Mesothelial cell of epicardium (in vitro differentiated cells): ENCODE measurements at regions not wholly inside any gene's neighbourhood (a gene's known extent, or its start where the extent isn't known, plus 50 kb on each side); places are given as distances from the start of the nearest gene placed in this dataset.

Source experiments
- DNase-seq, 2 experiments: peaks; one replicate each; pipeline ENCODE4 v3.0.0; 2021; ENCODE audit warnings: low spot score in 2 of 2; ENCODE audit not compliant: unreplicated experiment in 2 of 2
- H3K27ac Mint-ChIP-seq: 2 replicates; pipeline ENCODE4 v1.8.0; 2021; ENCODE audit warnings: mixed read lengths
- H3K27me3 Mint-ChIP-seq: 2 replicates; pipeline ENCODE4 v1.8.0; 2021; ENCODE audit warnings: low read depth, mixed read lengths
- H3K36me3 Mint-ChIP-seq: 2 replicates; pipeline ENCODE4 v1.8.0; 2021; ENCODE audit warnings: mixed read lengths
- H3K4me1 Mint-ChIP-seq: 2 replicates; pipeline ENCODE4 v1.8.0; 2021; ENCODE audit warnings: mixed read lengths
- H3K4me3 Mint-ChIP-seq: 2 replicates; pipeline ENCODE4 v1.8.0; 2021; ENCODE audit warnings: mild to moderate bottlenecking, moderate library complexity, mixed read lengths
- H3K9me3 Mint-ChIP-seq: 2 replicates; pipeline ENCODE4 v1.8.0; 2021; ENCODE audit warnings: mixed read lengths
- CTCF ChIP-seq: fragments of 200-600 bp; sonication (generic); IDR thresholded peaks from one replicate; pipeline ENCODE4 v1.5.0; 2021; ENCODE audit warnings: antibody characterized with exemption; ENCODE audit not compliant: unreplicated experiment

DNA sequence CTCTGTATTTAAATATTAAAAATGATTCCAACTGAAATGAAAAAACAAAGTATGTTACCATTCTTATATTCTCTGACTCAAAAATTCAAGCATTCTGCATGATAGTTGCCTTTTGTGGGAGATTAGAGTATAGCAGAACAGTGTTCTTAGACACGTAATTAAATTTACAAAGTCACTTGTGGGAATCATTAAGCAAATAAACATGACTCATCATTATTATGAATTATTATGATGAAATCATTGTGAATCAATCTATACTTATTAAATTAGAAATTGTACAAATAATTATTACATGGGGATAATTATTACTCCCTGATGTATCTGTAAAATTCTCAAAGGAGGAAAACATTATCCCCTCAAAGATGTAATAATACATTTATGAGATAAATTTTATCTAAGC, 358.9 kb upstream of the FSTL5 start:
- no peak overlapping the region for H3K27ac Mint-ChIP-seq
- H3K9me3 Mint-ChIP-seq: no peaks in the 10 kb centered on the region
- DNase-seq: no peak
- H3K36me3 Mint-ChIP-seq: no peaks in the 10 kb centered on the region
- no peaks in the 10 kb centered on the region for H3K4me1 Mint-ChIP-seq
- H3K27me3 Mint-ChIP-seq: no peaks in the 10 kb centered on the region
- no peak for TF ChIP-seq CTCF
- no peak overlapping the region for H3K4me3 Mint-ChIP-seq

DNA sequence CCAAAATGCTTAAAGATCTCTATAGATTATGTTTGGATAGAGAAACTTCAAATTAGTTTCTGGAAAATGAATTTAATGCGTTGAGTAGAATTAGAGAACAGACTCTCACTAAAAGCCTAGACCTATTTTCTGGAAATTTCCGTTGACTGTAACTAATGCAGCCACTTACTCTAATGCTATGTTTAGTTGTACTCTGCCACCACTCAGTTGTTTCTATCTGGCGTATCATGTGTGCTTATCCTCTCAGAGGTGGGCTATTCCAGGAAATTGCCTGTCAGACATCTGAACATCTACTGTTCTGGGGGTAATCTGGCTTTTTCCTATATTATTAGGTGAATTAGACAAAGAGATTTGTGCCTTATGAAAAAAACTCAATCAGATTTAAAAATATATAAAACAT, 347.1 kb upstream of the FSTL5 start:
- no peak for TF ChIP-seq CTCF
- no peaks in the 10 kb centered on the region for H3K27me3 Mint-ChIP-seq
- H3K27ac Mint-ChIP-seq: no peak overlapping the region
- DNase-seq: no peak
- H3K36me3 Mint-ChIP-seq: no peaks in the 10 kb centered on the region
- no peaks in the 10 kb centered on the region for H3K9me3 Mint-ChIP-seq
- no peak overlapping the region for H3K4me3 Mint-ChIP-seq
- H3K4me1 Mint-ChIP-seq: no peaks in the 10 kb centered on the region

DNA sequence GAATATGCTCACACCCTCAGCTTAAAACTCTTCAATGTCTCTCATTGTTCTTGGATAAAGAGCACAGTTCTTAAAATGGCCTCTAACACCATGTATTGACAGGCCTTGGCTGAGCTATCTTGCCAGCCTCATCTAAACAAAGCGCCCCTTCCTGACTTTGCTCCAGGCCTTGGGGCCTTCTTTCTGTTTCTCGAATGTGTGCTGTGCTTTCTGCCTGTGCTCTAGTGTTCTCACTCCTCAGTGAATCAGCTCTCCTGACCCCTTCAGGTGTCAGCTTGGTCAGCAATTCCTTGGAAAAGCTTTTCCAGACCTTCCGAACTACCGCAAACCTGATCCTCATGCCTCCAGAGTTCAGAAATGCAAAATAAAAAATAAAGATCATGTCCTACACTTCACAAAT, 346.3 kb upstream of the FSTL5 start:
- TF ChIP-seq CTCF: no peak
- H3K27me3 Mint-ChIP-seq: peaks cover under 1% of the 10 kb centered on the region
- H3K9me3 Mint-ChIP-seq: no peaks in the 10 kb centered on the region
- DNase-seq: no peak
- H3K4me3 Mint-ChIP-seq: no peak overlapping the region
- H3K36me3 Mint-ChIP-seq: no peaks in the 10 kb centered on the region
- no peaks in the 10 kb centered on the region for H3K4me1 Mint-ChIP-seq
- H3K27ac Mint-ChIP-seq: no peak overlapping the region

- H3K4me1 Mint-ChIP-seq: no peaks in the 10 kb centered on the region
- DNase-seq: no peak
- no peak overlapping the region for H3K27ac Mint-ChIP-seq
- no peak for TF ChIP-seq CTCF
- H3K36me3 Mint-ChIP-seq: no peaks in the 10 kb centered on the region
- peaks cover 3% of the 10 kb centered on the region for H3K27me3 Mint-ChIP-seq
- H3K4me3 Mint-ChIP-seq: no peak overlapping the region
- H3K9me3 Mint-ChIP-seq: no peaks in the 10 kb centered on the region
These were observed 345.5 kb upstream of the FSTL5 start for GRCh38 chr4:162509333-162509732.

- Mint-ChIP-seq H3K4me1 (no peaks in the 10 kb centered on the region), H3K36me3 (no peaks in the 10 kb centered on the region), H3K4me3 (no peak overlapping the region), H3K27me3 (peaks cover 8% of the 10 kb centered on the region), H3K9me3 (no peaks in the 10 kb centered on the region), H3K27ac (no peak overlapping the region)
- TF ChIP-seq CTCF: no peak
- no peak for DNase-seq
These were observed 342.5 kb upstream of the FSTL5 start for GRCh38 chr4:162506253-162506652.

DNA sequence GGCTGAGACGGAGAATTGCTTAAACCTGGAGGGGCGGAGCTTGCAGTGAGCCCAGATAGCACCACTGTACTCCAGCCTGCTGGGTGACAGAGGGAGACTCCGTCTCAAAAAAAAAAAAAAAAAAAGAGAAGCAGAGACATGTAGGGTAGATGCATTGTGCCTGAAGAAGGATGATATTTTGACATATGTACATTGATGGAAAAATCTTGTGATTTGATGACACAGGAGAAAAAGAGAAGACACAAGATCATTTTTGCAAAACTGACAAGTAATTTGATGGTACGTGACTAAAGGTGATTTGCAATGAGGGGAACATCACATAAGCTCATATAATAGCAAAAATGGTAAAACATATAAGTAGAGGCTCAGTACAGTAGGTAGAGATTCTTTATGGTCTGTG, 340.1 kb upstream of the FSTL5 start:
- Mint-ChIP-seq H3K4me1 (no peaks in the 10 kb centered on the region), H3K9me3 (no peaks in the 10 kb centered on the region), H3K27me3 (peaks cover 9% of the 10 kb centered on the region), H3K36me3 (no peaks in the 10 kb centered on the region), H3K4me3 (no peak overlapping the region), H3K27ac (no peak overlapping the region)
- no peak for DNase-seq
- no peak for TF ChIP-seq CTCF
